Testis (tissue), 2 donors: ENCODE measurements at regions not wholly inside any gene's neighbourhood (a gene's known extent, or its start where the extent isn't known, plus 50 kb on each side); places are given as distances from the start of the nearest gene placed in this dataset.

Experiments
- DNase-seq: peaks from one replicate; pipeline ENCODE4 v3.0.0-alpha.2; 2019
- H3K27ac ChIP-seq, 2 donors: fragments of 200-600 bp; sonication (generic); one replicate each; pipeline ENCODE4 v1.5.1; 2019
- H3K27me3 ChIP-seq: fragments of 200-600 bp; sonication (generic); one replicate; pipeline ENCODE4 v1.5.1; 2019
- H3K36me3 ChIP-seq: fragments of 200-600 bp; sonication (generic); one replicate; pipeline ENCODE4 v1.5.1; 2017; ENCODE audit warnings: low read depth; ENCODE audit errors: missing control alignments
- H3K4me1 ChIP-seq: fragments of 200-600 bp; sonication (generic); one replicate; pipeline ENCODE4 v1.5.1; 2019
- H3K4me3 ChIP-seq, 2 donors: fragments of 200-600 bp; sonication (generic); one replicate each; pipeline ENCODE4 v1.5.1; 2017 to 2019
- H3K9me3 ChIP-seq: fragments of 200-600 bp; sonication (generic); one replicate; pipeline ENCODE4 v1.5.1; 2017
- POLR2A ChIP-seq: fragments of 450-650 bp; IDR thresholded peaks from one replicate; pipeline ENCODE4 v1.6.1; 2017; ENCODE audit warnings: antibody characterized with exemption, mild to moderate bottlenecking, moderate library complexity
- WGBS, 2 donors: methylation state at CpG; one replicate each; pipeline ENCODE4 v1.1.5; 2018; 5-methylcytosine and 5-hydroxymethylcytosine counted together
- intact Hi-C: fragments of 100-400 bp; cut with DNase I; formaldehyde crosslinking; loops from one replicate; pipeline ENCODE4 v1.15.1; 2023; ENCODE audit warnings: low total_unique reads
- TF ChIP-seq, protein P1 (sequence below), 3 experiments: fragments of 450-650 bp in 2 of 3; fragments of 200-600 bp in 1 of 3; sonication (generic) in 1 of 3; IDR thresholded peaks; one replicate each; pipeline ENCODE4 v1.5.1; 2016 to 2019; ENCODE audit warnings: antibody characterized with exemption in 3 of 3, mild to moderate bottlenecking in 2 of 3, moderate library complexity in 1 of 3

DNA sequence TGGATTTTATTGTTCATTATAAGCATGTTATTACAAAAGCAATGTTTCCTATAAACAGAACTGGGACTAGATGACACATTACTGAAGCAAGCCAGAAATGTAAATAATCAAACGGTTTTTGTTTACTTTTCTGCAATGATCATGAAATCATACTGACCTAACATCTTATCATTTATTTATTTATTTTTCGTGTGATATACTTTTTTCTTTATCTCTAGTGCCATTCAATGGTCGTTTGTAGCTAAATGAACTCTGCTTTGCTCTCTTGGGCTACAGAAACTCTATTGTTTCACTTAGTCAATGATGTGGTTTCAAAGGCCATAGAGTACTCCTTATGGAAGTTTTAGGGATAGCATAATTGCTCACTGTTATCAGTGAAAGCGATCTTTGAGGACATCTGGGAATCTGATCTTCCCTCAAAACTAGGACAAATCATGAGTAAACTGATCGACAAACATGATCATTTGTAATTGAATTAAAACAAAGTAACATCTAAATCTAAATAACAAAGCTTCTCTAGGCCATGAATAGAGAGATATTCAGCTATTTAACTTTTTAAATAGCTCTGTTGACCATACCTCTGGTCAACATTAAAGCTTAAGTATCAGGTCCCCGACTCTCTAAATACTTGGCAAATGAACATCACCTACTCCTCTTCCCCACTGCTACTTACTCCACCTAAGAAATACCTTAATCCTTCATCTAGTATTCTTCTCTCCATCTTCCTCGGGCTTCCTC lies 933.4 kb downstream of the TFAP2A start:
- H3K27ac ChIP-seq = no peak overlapping the region
- intact Hi-C loops = no loop called here
- no peak overlapping the region for H3K4me3 ChIP-seq
- WGBS, 2 donors = 63 to 64% methylated on average over 7 of the region's 7 CpGs
- no peaks in the 10 kb centered on the region for H3K9me3 ChIP-seq
- H3K27me3 ChIP-seq = no peaks in the 10 kb centered on the region
- H3K4me1 ChIP-seq = no peaks in the 10 kb centered on the region
- no peak for TF ChIP-seq POLR2A
- H3K36me3 ChIP-seq = no peaks in the 10 kb centered on the region
- DNase-seq = no peak

- Histone ChIP-seq H3K27ac (no peak overlapping the region), H3K27me3 (no peaks in the 10 kb centered on the region)
- TF ChIP-seq, protein P1, sequence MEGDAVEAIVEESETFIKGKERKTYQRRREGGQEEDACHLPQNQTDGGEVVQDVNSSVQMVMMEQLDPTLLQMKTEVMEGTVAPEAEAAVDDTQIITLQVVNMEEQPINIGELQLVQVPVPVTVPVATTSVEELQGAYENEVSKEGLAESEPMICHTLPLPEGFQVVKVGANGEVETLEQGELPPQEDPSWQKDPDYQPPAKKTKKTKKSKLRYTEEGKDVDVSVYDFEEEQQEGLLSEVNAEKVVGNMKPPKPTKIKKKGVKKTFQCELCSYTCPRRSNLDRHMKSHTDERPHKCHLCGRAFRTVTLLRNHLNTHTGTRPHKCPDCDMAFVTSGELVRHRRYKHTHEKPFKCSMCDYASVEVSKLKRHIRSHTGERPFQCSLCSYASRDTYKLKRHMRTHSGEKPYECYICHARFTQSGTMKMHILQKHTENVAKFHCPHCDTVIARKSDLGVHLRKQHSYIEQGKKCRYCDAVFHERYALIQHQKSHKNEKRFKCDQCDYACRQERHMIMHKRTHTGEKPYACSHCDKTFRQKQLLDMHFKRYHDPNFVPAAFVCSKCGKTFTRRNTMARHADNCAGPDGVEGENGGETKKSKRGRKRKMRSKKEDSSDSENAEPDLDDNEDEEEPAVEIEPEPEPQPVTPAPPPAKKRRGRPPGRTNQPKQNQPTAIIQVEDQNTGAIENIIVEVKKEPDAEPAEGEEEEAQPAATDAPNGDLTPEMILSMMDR (IDR thresholded peaks at IDR 0.05) = no peak
- TF ChIP-seq POLR2A = no peak
These were observed 946.6 kb downstream of the TFAP2A start for GRCh38 chr6:9468277-9468676.

DNA sequence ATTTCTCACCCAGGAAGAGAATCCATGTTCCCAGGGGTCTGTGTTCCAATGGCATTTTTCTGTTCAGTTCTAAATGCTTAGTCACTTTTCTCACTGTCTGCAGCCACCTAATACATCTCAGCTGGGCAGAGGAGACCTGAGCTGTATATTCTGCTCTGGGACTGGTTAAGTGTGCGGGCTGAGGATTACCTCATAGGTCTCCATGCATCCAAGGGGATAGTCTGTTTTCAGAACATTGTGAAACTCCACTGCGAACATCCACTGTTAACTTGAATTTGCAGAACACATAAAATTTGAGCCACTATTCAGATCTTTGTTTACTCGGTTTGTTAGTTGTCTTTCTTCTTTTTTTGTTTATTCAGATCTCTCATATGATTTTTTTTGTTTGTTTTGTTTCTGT lies 947.1 kb downstream of the TFAP2A start:
- 88 to 89% methylated on average over 3 of the region's 3 CpGs for WGBS, 2 donors
- Histone ChIP-seq H3K36me3 (no peaks in the 10 kb centered on the region), H3K27ac (no peak overlapping the region), H3K27me3 (no peaks in the 10 kb centered on the region), H3K4me1 (no peaks in the 10 kb centered on the region), H3K4me3 (no peak overlapping the region), H3K9me3 (no peaks in the 10 kb centered on the region)
- intact Hi-C loops = no loop called here
- TF ChIP-seq POLR2A = no peak
- TF ChIP-seq, protein P1 (IDR thresholded peaks at IDR 0.05) = no peak
- DNase-seq = no peak

More at GRCh38 chr6:9468277-9468676, 946.6 kb downstream of the TFAP2A start:
- Histone ChIP-seq H3K36me3 (no peaks in the 10 kb centered on the region), H3K9me3 (no peaks in the 10 kb centered on the region), H3K4me1 (no peaks in the 10 kb centered on the region), H3K4me3 (no peak overlapping the region)
- DNase-seq = no peak
- WGBS, 2 donors = 73 to 74% methylated on average over 3 of the region's 3 CpGs
- intact Hi-C loops = no loop called here

DNA sequence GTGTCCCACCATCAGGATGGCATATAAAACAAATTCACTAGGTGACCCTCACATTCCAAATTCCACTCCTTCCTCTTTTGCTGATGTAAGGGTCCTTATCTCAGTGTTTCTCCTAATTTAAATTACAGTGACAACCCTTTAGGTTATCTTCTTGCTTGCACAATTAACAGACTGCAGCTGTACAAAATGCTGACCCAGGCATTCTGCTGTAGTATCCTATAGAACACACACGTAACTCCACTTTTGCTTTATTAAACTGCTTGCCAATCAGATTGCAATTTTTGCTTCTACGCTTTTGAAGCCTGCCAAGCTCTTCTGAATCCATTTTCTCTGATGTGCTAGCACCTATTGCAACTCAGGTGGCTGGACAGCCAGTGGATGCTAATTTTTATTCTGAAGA lies 950.3 kb downstream of the TFAP2A start:
- Histone ChIP-seq H3K4me3 (no peak overlapping the region), H3K27ac (no peak overlapping the region), H3K36me3 (no peaks in the 10 kb centered on the region), H3K4me1 (no peaks in the 10 kb centered on the region), H3K27me3 (no peaks in the 10 kb centered on the region), H3K9me3 (no peaks in the 10 kb centered on the region)
- no peak for DNase-seq
- TF ChIP-seq, protein P1 (IDR thresholded peaks at IDR 0.05) = no peak
- TF ChIP-seq POLR2A = no peak
- intact Hi-C loops = no loop called here
- 55 to 58% methylated on average over 2 of the region's 2 CpGs for WGBS, 2 donors

- no peak for DNase-seq
- 73 to 76% methylated on average over 4 of the region's 4 CpGs for WGBS, 2 donors
- H3K9me3 ChIP-seq = no peaks in the 10 kb centered on the region
- H3K4me1 ChIP-seq = no peaks in the 10 kb centered on the region
- no peak overlapping the region for H3K4me3 ChIP-seq
- intact Hi-C loops = no loop called here
- no peak overlapping the region for H3K27ac ChIP-seq
- no peaks in the 10 kb centered on the region for H3K36me3 ChIP-seq
- no peak for TF ChIP-seq POLR2A
- TF ChIP-seq, protein P1 (IDR thresholded peaks at IDR 0.05) = no peak
- no peaks in the 10 kb centered on the region for H3K27me3 ChIP-seq
These were observed 951.6 kb downstream of the TFAP2A start for GRCh38 chr6:9463311-9463710.
